ENCODE measurements at regions not wholly inside any gene's neighbourhood (a gene's known extent, or its start where the extent isn't known, plus 50 kb on each side); places are given as distances from the start of the nearest gene placed in this dataset.

DNA sequence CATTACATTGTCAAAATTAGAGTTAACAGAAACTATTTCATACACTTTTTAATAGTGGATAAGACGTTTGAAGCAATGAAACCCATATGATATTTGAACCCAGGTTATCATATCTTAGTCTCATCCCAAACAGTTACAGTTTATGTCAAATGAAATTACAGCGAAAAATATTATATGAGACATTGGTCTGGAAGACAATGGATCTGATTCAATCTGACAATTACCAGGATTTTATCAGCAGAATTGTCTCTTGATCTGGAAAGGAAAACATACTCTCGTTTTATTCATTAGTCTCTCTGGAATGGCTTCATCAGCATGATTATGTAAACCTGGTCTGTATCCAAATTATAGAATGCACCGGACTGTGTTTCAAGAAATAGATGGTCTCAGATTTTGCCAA is 818.6 kb downstream of the NCAM2 start:
- CTCF ChIA-PET, result no interaction called here
- H3K4me1 ChIP-seq (ENCODE audit: control insufficient read depth in 1 of 2, insufficient read depth in 2 of 2, low read depth in 1 of 2, low read length in 1 of 2), result no peaks in the 10 kb centered on the region; a peak in 1 of 4 replicates
- H3K9me3 ChIP-seq, result no peaks in the 10 kb centered on the region
- no peaks in the 10 kb centered on the region for H3F3A ChIP-seq (replicated peaks; ENCODE audit: insufficient read depth)
- no peak overlapping the region for H3K27ac ChIP-seq (ENCODE audit: low read depth in 2 of 2, low read length in 1 of 2)
- no peak overlapping the region; the same call in 1 of the 2 replicates for H2AFZ ChIP-seq (ENCODE audit: low read depth)
- no peak overlapping the region for H3K4me2 ChIP-seq
- TF ChIP-seq RAD21 (IDR thresholded peaks at IDR 0.05; ENCODE audit: low read length), result peak; percentile 23; the same call in 1 of the 2 replicates
- TF ChIP-seq, protein P1, sequence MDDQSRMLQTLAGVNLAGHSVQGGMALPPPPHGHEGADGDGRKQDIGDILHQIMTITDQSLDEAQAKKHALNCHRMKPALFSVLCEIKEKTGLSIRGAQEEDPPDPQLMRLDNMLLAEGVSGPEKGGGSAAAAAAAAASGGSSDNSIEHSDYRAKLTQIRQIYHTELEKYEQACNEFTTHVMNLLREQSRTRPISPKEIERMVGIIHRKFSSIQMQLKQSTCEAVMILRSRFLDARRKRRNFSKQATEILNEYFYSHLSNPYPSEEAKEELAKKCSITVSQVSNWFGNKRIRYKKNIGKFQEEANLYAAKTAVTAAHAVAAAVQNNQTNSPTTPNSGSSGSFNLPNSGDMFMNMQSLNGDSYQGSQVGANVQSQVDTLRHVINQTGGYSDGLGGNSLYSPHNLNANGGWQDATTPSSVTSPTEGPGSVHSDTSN (IDR thresholded peaks at IDR 0.05), result peak; percentile 58; the same call in 1 of the 2 replicates
- no peak for TF ChIP-seq FOSL2 (IDR thresholded peaks at IDR 0.05; ENCODE audit: borderline replicate concordance, low read depth)
- no peak for TF ChIP-seq ZBTB33 (IDR thresholded peaks at IDR 0.05; ENCODE audit: borderline replicate concordance, low read depth)
- no peak for TF ChIP-seq JUND (IDR thresholded peaks at IDR 0.05)
- peak; percentile 55; the same call in 1 of the 2 replicates for TF ChIP-seq TCF12 (IDR thresholded peaks at IDR 0.05)
- TF ChIP-seq NFIC (IDR thresholded peaks at IDR 0.05; ENCODE audit: borderline replicate concordance), result no peak
- peak; percentile 90 for TF ChIP-seq GATA2 (CRISPR knock-in tag; IDR thresholded peaks at IDR 0.05)
- TF ChIP-seq TEAD4 (IDR thresholded peaks at IDR 0.05; ENCODE audit: borderline replicate concordance, insufficient read depth), result peak; percentile 37; the same call in 1 of the 2 replicates
- TF ChIP-seq CHD2 (IDR thresholded peaks at IDR 0.05; ENCODE audit: low read length, partially characterized antibody), result peak; percentile 68
- TF ChIP-seq FOXM1 (IDR thresholded peaks at IDR 0.05; ENCODE audit: low read depth), result no peak
- TF ChIP-seq SIN3A (IDR thresholded peaks at IDR 0.05; ENCODE audit: borderline replicate concordance, low read depth, low read length), result no peak
- peak; percentile 43; the same call in 1 of the 2 replicates for TF ChIP-seq POLR2AphosphoS5 (IDR thresholded peaks at IDR 0.05; ENCODE audit: low read depth, low read length)
- TF ChIP-seq MXI1 (IDR thresholded peaks at IDR 0.05; ENCODE audit: low read depth, low read length), result no peak
- TF ChIP-seq EP300 (IDR thresholded peaks at IDR 0.05; ENCODE audit: borderline replicate concordance in 1 of 2, low read depth in 1 of 2, low read length in 1 of 2), result peak; percentile 30 to 97; a peak in 3 of 4 replicates
- peak; percentile 25; the same call in 1 of the 2 replicates for TF ChIP-seq FOXJ3 (CRISPR knock-in tag; IDR thresholded peaks at IDR 0.05)
- no peak for TF ChIP-seq EZH2phosphoT487 (IDR thresholded peaks at IDR 0.05; ENCODE audit: borderline replicate concordance, low read depth)
- peak; percentile 96 for TF ChIP-seq RCOR1 (IDR thresholded peaks at IDR 0.05; ENCODE audit: low read length)
- 14% methylated on average over 4 of the region's 4 CpGs for WGBS (ENCODE audit: low lambda C conversion rate)
- POLR2A ChIA-PET, result no interaction called here
- no peaks in the 10 kb centered on the region for H3K36me3 ChIP-seq (replicated peaks in 1 of 2; ENCODE audit: control insufficient read depth in 1 of 2, insufficient read depth in 2 of 2, low read length in 1 of 2)
- no peak overlapping the region for H3K9ac ChIP-seq
- H3K9me2 ChIP-seq, result no peaks in the 10 kb centered on the region
- H3K27me3 ChIP-seq (ENCODE audit: insufficient read depth), result no peaks in the 10 kb centered on the region
- H3K79me2 ChIP-seq (ENCODE audit: insufficient read depth), result no peaks in the 10 kb centered on the region
- DNase-seq, result peak; percentile 5
- no peaks in the 10 kb centered on the region for H4K20me1 ChIP-seq (ENCODE audit: insufficient read depth)
- no peak overlapping the region for H3K4me3 ChIP-seq (ENCODE audit: low read depth in 2 of 2, low read length in 1 of 2)

All from SK-N-SH (cell line).